GM18498 (cell line): ENCODE measurements at regions not wholly inside any gene's neighbourhood (a gene's known extent, or its start where the extent isn't known, plus 50 kb on each side); places are given as distances from the start of the nearest gene placed in this dataset.
"Not testable (repeated sequence)": the region's sequence is repeated elsewhere in the genome, so short reads cannot be mapped to it uniquely, and the experiment has no call there.

ENCODE experiments used
- ATAC-seq: cut with Tn5 transposase; IDR thresholded peaks from one replicate; pipeline ENCODE4 v1.9.1; 2021; ENCODE audit warnings: mild to moderate bottlenecking, moderate library complexity; ENCODE audit not compliant: unreplicated experiment

GRCh38 chr10:42380926-42381547 is 257.3 kb downstream of the ZNF33B start:
- ATAC-seq = no peak

- peak; percentile 99 for ATAC-seq
Observed at GRCh38 chr10:42367532-42368230, 270.7 kb downstream of the ZNF33B start.

GRCh38 chr10:42351745-42352144 is 286.6 kb downstream of the ZNF33B start:
- ATAC-seq = no peak

- ATAC-seq = not testable (repeated sequence)
Observed at GRCh38 chr10:42336593-42337337, 301.6 kb downstream of the ZNF33B start.

GRCh38 chr10:42335653-42336296 is 302.6 kb downstream of the ZNF33B start:
- not testable (repeated sequence) for ATAC-seq

- no peak for ATAC-seq
Observed at GRCh38 chr10:42304341-42304740, 334.0 kb downstream of the ZNF33B start.

- ATAC-seq = not testable (repeated sequence)
Observed at GRCh38 chr10:42281896-42282295, 356.5 kb downstream of the ZNF33B start.

GRCh38 chr10:42269788-42270187 is 368.6 kb downstream of the ZNF33B start:
- not testable (repeated sequence) for ATAC-seq

GRCh38 chr10:42263259-42263658 is 375.1 kb downstream of the ZNF33B start:
- not testable (repeated sequence) for ATAC-seq

GRCh38 chr10:42243002-42243401 is 395.4 kb downstream of the ZNF33B start:
- ATAC-seq = not testable (repeated sequence)

GRCh38 chr10:42242135-42242805 is 396.1 kb downstream of the ZNF33B start:
- ATAC-seq = no peak

GRCh38 chr10:42236401-42236800 is 402.0 kb downstream of the ZNF33B start:
- ATAC-seq = not testable (repeated sequence)

GRCh38 chr10:42235736-42236135 is 402.6 kb downstream of the ZNF33B start:
- not testable (repeated sequence) for ATAC-seq

GRCh38 chr10:42235241-42235640 is 403.1 kb downstream of the ZNF33B start:
- not testable (repeated sequence) for ATAC-seq

GRCh38 chr10:42234506-42234905 is 403.9 kb downstream of the ZNF33B start:
- not testable (repeated sequence) for ATAC-seq

GRCh38 chr10:42233461-42234206 is 404.7 kb downstream of the ZNF33B start:
- ATAC-seq = not testable (repeated sequence)

GRCh38 chr10:42232955-42233354 is 405.4 kb downstream of the ZNF33B start:
- not testable (repeated sequence) for ATAC-seq

GRCh38 chr10:42230812-42231211 is 407.6 kb downstream of the ZNF33B start:
- not testable (repeated sequence) for ATAC-seq

GRCh38 chr10:42230115-42230514 is 408.3 kb downstream of the ZNF33B start:
- ATAC-seq = not testable (repeated sequence)

GRCh38 chr10:42227859-42228258 is 410.5 kb downstream of the ZNF33B start:
- not testable (repeated sequence) for ATAC-seq
